ENCODE measurements at regions not wholly inside any gene's neighbourhood (a gene's known extent, or its start where the extent isn't known, plus 50 kb on each side); places are given as distances from the start of the nearest gene placed in this dataset.

DNA sequence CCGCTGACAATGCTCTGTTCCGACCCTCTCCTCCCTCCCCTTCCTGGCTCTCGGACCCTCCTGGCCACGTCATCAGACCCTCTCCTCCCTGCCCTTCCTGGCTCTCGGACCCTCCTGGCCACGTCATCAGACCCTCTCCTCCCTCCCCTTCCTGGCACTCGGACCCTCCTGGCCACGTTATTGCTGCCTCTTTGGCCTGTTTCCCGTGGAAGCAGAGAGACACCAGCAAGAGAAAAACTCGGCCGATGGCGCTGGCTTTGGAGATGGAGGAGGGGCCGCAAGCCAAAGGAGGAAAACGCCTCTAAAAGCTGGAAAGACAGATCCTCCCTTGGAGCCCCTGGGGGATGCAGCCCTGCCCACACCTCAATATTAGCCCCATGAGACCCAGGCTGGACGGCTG, 463.3 kb downstream of the BRD1 start:
- TF ChIP-seq, protein P1, sequence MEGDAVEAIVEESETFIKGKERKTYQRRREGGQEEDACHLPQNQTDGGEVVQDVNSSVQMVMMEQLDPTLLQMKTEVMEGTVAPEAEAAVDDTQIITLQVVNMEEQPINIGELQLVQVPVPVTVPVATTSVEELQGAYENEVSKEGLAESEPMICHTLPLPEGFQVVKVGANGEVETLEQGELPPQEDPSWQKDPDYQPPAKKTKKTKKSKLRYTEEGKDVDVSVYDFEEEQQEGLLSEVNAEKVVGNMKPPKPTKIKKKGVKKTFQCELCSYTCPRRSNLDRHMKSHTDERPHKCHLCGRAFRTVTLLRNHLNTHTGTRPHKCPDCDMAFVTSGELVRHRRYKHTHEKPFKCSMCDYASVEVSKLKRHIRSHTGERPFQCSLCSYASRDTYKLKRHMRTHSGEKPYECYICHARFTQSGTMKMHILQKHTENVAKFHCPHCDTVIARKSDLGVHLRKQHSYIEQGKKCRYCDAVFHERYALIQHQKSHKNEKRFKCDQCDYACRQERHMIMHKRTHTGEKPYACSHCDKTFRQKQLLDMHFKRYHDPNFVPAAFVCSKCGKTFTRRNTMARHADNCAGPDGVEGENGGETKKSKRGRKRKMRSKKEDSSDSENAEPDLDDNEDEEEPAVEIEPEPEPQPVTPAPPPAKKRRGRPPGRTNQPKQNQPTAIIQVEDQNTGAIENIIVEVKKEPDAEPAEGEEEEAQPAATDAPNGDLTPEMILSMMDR (IDR thresholded peaks at IDR 0.05; ENCODE audit: low read length), result no peak
- TF ChIP-seq EZH2phosphoT487 (IDR thresholded peaks at IDR 0.05; ENCODE audit: low read length), result no peak
- no peak for TF ChIP-seq EZH2 (optimal IDR thresholded peaks at IDR 0.05; ENCODE audit: low read depth, low read length)

All from MM.1S (cell line).